ENCODE measurements at regions not wholly inside any gene's neighbourhood (a gene's known extent, or its start where the extent isn't known, plus 50 kb on each side); places are given as distances from the start of the nearest gene placed in this dataset.

DNA sequence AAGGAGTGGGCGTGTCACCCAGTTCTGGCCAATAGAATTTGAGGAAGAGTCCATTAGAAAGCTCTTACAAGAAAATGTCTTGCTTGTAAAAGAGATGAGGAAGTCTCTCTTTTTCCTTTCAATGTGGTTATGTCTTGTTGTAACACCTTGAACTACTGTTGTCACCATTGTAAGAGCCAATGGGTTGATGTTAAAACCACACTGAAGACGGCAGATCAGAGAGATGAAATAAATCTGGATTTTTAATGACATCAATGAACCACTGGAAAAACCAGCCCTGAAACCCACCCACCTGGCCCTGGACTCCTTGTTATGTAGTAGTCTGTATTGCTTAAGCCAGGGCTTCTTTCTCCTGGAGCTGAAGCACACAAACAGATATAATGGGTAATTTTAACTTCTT, 83.8 kb upstream of the ERCC6L2 start:
- TF ChIP-seq, protein P1, sequence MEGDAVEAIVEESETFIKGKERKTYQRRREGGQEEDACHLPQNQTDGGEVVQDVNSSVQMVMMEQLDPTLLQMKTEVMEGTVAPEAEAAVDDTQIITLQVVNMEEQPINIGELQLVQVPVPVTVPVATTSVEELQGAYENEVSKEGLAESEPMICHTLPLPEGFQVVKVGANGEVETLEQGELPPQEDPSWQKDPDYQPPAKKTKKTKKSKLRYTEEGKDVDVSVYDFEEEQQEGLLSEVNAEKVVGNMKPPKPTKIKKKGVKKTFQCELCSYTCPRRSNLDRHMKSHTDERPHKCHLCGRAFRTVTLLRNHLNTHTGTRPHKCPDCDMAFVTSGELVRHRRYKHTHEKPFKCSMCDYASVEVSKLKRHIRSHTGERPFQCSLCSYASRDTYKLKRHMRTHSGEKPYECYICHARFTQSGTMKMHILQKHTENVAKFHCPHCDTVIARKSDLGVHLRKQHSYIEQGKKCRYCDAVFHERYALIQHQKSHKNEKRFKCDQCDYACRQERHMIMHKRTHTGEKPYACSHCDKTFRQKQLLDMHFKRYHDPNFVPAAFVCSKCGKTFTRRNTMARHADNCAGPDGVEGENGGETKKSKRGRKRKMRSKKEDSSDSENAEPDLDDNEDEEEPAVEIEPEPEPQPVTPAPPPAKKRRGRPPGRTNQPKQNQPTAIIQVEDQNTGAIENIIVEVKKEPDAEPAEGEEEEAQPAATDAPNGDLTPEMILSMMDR (IDR thresholded peaks at IDR 0.05), result no peak
- TF ChIP-seq POLR2A (IDR thresholded peaks at IDR 0.05), result no peak
